Chondrocyte (in vitro differentiated cells): ENCODE measurements at regions not wholly inside any gene's neighbourhood (a gene's known extent, or its start where the extent isn't known, plus 50 kb on each side); places are given as distances from the start of the nearest gene placed in this dataset.
A peak's percentile ranks its signal among the peaks of the same experiment; 100 is the strongest.

ENCODE experiments used
- DNase-seq: peaks from one replicate; pipeline ENCODE4 v3.0.0; 2021; ENCODE audit warnings: mixed read lengths, low spot score
- H3K27ac Mint-ChIP-seq: one replicate; pipeline ENCODE4 v1.8.0; 2021; ENCODE audit warnings: mild to moderate bottlenecking, moderate library complexity, mixed read lengths; ENCODE audit not compliant: unreplicated experiment
- H3K27me3 Mint-ChIP-seq: 2 replicates; pipeline ENCODE4 v1.8.0; 2021; ENCODE audit warnings: low read depth, mixed read lengths
- H3K36me3 Mint-ChIP-seq: 2 replicates; pipeline ENCODE4 v1.8.0; 2021; ENCODE audit warnings: low read depth, mixed read lengths
- H3K4me1 Mint-ChIP-seq: 2 replicates; pipeline ENCODE4 v1.8.0; 2021; ENCODE audit warnings: low read depth, mild to moderate bottlenecking, mixed read lengths
- H3K4me3 Mint-ChIP-seq: one replicate; pipeline ENCODE4 v1.8.0; 2021; ENCODE audit warnings: mild to moderate bottlenecking, moderate library complexity, mixed read lengths; ENCODE audit not compliant: unreplicated experiment
- H3K9me3 Mint-ChIP-seq: 2 replicates; pipeline ENCODE4 v1.8.0; 2021; ENCODE audit warnings: low read depth, mixed read lengths
- TF ChIP-seq, protein P1 (sequence below): fragments of 200-600 bp; sonication (generic); IDR thresholded peaks from 2 replicates; pipeline ENCODE4 v1.5.0; 2021; ENCODE audit warnings: antibody characterized with exemption, mild to moderate bottlenecking, moderate library complexity

DNA sequence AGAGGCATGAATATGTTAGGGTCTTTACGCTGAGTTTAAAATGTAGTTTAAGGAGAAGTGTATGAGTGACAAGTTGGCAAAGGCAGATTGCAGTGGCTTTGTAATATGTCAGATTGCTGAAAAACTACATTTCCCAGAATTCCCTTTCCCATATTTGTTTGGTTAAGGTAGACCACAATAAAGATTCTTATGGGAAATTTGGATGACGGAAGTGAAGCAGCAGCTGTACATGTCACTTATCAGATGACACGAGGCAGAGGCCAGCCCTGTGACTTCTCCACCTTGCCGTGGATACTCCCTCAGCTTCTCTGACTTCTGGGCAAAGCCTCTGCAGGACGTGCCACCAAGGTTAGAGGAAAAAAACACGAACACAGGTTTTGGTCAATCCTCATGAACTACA, 229.7 kb upstream of the DKK2 start:
- Mint-ChIP-seq H3K4me1 (peaks cover 8% of the 10 kb centered on the region), H3K27ac (no peak overlapping the region), H3K27me3 (no peaks in the 10 kb centered on the region)

DNA sequence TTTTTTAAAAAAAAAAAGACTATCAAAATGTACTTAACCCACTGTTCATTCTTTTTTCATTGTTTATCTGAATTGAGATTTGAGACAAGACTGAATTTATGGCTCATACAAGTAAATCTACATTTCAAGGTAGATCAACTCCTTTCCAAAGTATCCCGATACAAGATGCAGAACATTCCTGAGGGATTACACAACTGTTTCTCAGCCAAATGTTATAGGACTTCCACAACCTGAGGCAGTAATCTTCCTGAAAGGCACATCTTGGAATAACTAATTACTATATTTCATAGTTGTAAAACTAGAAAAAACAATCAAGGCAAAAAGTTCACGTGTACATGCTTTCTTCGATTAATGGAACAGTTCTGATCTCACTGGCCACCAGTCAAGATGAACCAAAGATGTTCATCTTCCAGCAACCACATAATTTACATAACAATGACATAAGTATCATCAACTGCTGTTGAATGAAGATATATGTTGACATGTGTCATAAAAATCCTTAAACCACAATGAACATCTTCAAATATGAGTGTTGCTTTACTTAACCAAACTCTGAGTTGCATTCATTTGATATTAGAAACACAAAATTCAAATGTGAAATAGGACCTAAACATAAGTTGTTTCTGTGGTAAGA, 225.2 kb upstream of the DKK2 start:
- H3K4me1 Mint-ChIP-seq = peaks cover 21% of the 10 kb centered on the region
- peaks cover 2% of the 10 kb centered on the region for H3K36me3 Mint-ChIP-seq
- H3K27ac Mint-ChIP-seq = no peak overlapping the region
- no peaks in the 10 kb centered on the region for H3K9me3 Mint-ChIP-seq
- H3K4me3 Mint-ChIP-seq = no peak overlapping the region
- no peak for DNase-seq
- no peaks in the 10 kb centered on the region for H3K27me3 Mint-ChIP-seq
- TF ChIP-seq, protein P1, sequence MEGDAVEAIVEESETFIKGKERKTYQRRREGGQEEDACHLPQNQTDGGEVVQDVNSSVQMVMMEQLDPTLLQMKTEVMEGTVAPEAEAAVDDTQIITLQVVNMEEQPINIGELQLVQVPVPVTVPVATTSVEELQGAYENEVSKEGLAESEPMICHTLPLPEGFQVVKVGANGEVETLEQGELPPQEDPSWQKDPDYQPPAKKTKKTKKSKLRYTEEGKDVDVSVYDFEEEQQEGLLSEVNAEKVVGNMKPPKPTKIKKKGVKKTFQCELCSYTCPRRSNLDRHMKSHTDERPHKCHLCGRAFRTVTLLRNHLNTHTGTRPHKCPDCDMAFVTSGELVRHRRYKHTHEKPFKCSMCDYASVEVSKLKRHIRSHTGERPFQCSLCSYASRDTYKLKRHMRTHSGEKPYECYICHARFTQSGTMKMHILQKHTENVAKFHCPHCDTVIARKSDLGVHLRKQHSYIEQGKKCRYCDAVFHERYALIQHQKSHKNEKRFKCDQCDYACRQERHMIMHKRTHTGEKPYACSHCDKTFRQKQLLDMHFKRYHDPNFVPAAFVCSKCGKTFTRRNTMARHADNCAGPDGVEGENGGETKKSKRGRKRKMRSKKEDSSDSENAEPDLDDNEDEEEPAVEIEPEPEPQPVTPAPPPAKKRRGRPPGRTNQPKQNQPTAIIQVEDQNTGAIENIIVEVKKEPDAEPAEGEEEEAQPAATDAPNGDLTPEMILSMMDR = no peak

More for the DNA sequence above, 229.7 kb upstream of the DKK2 start:
- Mint-ChIP-seq H3K9me3 (no peaks in the 10 kb centered on the region), H3K4me3 (no peak overlapping the region), H3K36me3 (no peaks in the 10 kb centered on the region)
- no peak for DNase-seq
- TF ChIP-seq, protein P1 = no peak

DNA sequence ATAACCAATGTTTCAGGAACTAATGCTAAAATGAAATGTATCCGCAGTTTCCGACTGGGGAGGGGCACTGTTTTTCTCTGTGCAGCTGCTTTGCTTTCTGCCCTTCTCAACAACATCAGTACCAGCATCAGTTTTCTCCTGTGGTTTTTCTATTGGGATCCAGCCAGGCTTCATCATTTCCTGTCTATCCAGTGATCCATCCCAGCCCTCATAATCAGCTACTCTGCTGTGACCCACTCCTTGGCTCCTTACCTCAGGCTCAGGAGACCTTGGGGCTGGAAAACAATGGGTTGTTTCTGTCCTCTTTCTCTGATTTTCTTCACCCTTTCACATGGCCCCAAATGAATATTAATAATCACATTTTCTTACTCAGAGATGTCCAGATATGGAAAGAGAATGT, 222.2 kb upstream of the DKK2 start:
- H3K9me3 Mint-ChIP-seq = no peaks in the 10 kb centered on the region
- peak overlapping the region; percentile 42 for H3K27ac Mint-ChIP-seq
- peaks cover 3% of the 10 kb centered on the region for H3K36me3 Mint-ChIP-seq
- H3K27me3 Mint-ChIP-seq = no peaks in the 10 kb centered on the region
- TF ChIP-seq, protein P1 = no peak
- H3K4me1 Mint-ChIP-seq = peaks cover 33% of the 10 kb centered on the region
- DNase-seq = no peak
- no peak overlapping the region for H3K4me3 Mint-ChIP-seq

DNA sequence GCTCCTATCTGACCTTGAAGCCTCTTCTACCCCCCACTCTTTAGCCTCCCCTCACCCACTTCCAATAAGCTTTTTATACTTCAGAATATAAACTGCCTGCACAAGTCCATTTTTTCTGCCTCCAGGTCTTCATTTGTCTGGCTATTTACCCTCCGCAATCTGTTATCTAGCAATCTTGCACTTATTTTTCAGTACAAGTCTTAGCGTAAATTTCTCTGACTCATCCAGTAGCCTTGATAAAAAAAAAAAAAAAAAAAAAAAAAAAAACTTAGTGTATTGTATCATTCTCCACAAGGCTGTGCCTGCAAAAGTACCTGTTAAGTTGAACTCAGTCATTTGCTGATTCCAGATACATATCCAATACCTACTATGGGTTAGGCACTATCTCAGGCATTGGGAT, 219.5 kb upstream of the DKK2 start:
- Mint-ChIP-seq H3K9me3 (no peaks in the 10 kb centered on the region), H3K27ac (no peak overlapping the region), H3K36me3 (peaks cover 1% of the 10 kb centered on the region), H3K4me1 (peaks cover 31% of the 10 kb centered on the region), H3K27me3 (no peaks in the 10 kb centered on the region), H3K4me3 (no peak overlapping the region)
- TF ChIP-seq, protein P1 = no peak
- no peak for DNase-seq

DNA sequence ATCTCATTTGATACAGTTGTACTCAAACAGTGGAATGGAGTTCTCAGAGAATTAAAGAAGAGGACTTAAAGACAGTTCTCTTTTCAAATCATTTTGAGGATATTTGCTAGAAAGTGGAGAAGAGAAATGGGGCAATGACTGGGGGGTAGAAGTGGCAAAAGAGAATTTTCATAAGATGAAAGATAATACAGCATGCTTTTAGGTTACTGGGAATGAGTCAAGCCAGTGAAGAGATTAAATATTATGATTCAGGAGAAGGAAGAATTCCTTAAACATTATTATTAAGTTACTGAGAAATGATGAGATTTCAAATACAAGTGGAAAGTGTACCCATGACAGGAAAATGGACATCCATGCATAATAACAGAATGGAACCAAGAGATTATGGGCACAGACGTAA, 219.0 kb upstream of the DKK2 start:
- TF ChIP-seq, protein P1 = no peak
- Mint-ChIP-seq H3K4me1 (peaks cover 31% of the 10 kb centered on the region), H3K4me3 (no peak overlapping the region), H3K9me3 (no peaks in the 10 kb centered on the region), H3K36me3 (peaks cover 1% of the 10 kb centered on the region), H3K27ac (no peak overlapping the region), H3K27me3 (no peaks in the 10 kb centered on the region)
- DNase-seq = no peak
